SU-DHL-6 (cell line): ENCODE measurements at regions not wholly inside any gene's neighbourhood (a gene's known extent, or its start where the extent isn't known, plus 50 kb on each side); places are given as distances from the start of the nearest gene placed in this dataset.

Source experiments
- H2AFZ ChIP-seq: fragments of 200-600 bp; sonication (generic); 2 replicates; pipeline ENCODE4 v1.6.1; 2014; ENCODE audit warnings: low read depth, mild to moderate bottlenecking, moderate library complexity, mixed read lengths, antibody characterized with exemption, low read length; ENCODE audit not compliant: severe bottlenecking
- H3F3A ChIP-seq: fragments of 200-600 bp; shearing (Covaris generic); 2 replicates; pipeline ENCODE4 v1.6.0; 2016; ENCODE audit warnings: antibody characterized with exemption, mild to moderate bottlenecking; ENCODE audit not compliant: insufficient read depth
- H3K27ac ChIP-seq: fragments of 200-600 bp; sonication (generic); 2 replicates; pipeline ENCODE4 v1.5.1; 2016; ENCODE audit warnings: low read depth, mild to moderate bottlenecking, low read length, moderate library complexity, mixed read lengths
- H3K27me3 ChIP-seq: fragments of 200-600 bp; sonication (generic), shearing (Covaris generic); 2 replicates; pipeline ENCODE4 v1.6.0; 2014; ENCODE audit warnings: mild to moderate bottlenecking, low read length
- H3K36me3 ChIP-seq: fragments of 200-600 bp; sonication (generic); 2 replicates; pipeline ENCODE4 v1.6.1; 2014; ENCODE audit warnings: mild to moderate bottlenecking, low read length, mixed read lengths
- H3K4me2 ChIP-seq: fragments of 300-600, 200-600 bp; shearing (Covaris generic), sonication (generic); 2 replicates; pipeline ENCODE4 v1.6.0; 2014; ENCODE audit warnings: low read length, low read depth, mild to moderate bottlenecking; ENCODE audit not compliant: poor library complexity, severe bottlenecking
- H3K4me3 ChIP-seq: fragments of 200-600 bp; sonication (generic); 2 replicates; pipeline ENCODE4 v1.5.1; 2014; ENCODE audit warnings: antibody characterized with exemption, low read length, mild to moderate bottlenecking, mixed read lengths; ENCODE audit not compliant: insufficient read depth, poor library complexity, severe bottlenecking
- H3K79me2 ChIP-seq: fragments of 200-600 bp; sonication (generic); 2 replicates; pipeline ENCODE4 v1.6.1; 2014; ENCODE audit warnings: mild to moderate bottlenecking, low read length, moderate library complexity; ENCODE audit not compliant: insufficient read depth
- H3K9ac ChIP-seq: fragments of 200-600 bp; sonication (generic); 2 replicates; pipeline ENCODE4 v1.7.0; 2014; ENCODE audit warnings: mild to moderate bottlenecking, low read length
- H3K9me2 ChIP-seq: fragments of 200-600 bp; sonication (generic); replicated peaks from 2 replicates; pipeline ENCODE4 v1.6.1; 2014; ENCODE audit warnings: low read length; ENCODE audit not compliant: insufficient read depth
- H3K9me3 ChIP-seq: fragments of 200-600 bp; sonication (generic); 2 replicates; pipeline ENCODE4 v1.6.1; 2014; ENCODE audit warnings: low read length, mixed read lengths; ENCODE audit not compliant: insufficient read depth
- H4K20me1 ChIP-seq: fragments of 200-600 bp; sonication (generic); 2 replicates; pipeline ENCODE4 v1.6.1; 2014; ENCODE audit warnings: low read depth, mild to moderate bottlenecking, antibody characterized with exemption, low read length, moderate library complexity, mixed read lengths
- CTCF ChIP-seq: fragments of 200-600 bp; sonication (generic); IDR thresholded peaks from one replicate; pipeline ENCODE4 v1.5.1; 2017; ENCODE audit warnings: antibody characterized with exemption, mild to moderate bottlenecking, low read length, moderate library complexity; ENCODE audit not compliant: insufficient read depth, poor library complexity, severe bottlenecking
- EZH2phosphoT487 ChIP-seq: fragments of 200-600 bp; sonication (generic), shearing (Covaris generic); conservative IDR thresholded peaks from 2 replicates; pipeline ENCODE4 v1.6.1; 2018; ENCODE audit warnings: mild to moderate bottlenecking, antibody characterized with exemption, low read length, moderate library complexity, mixed read lengths

GRCh38 chr14:85441909-85442643, 87.9 kb upstream of the FLRT2 start:
- no peak overlapping the region for H3K27ac ChIP-seq
- H3K4me2 ChIP-seq, result no peak overlapping the region
- H3K79me2 ChIP-seq, result no peaks in the 10 kb centered on the region
- no peaks in the 10 kb centered on the region for H3K36me3 ChIP-seq
- no peak for TF ChIP-seq EZH2phosphoT487
- no peak for TF ChIP-seq CTCF
- no peaks in the 10 kb centered on the region for H4K20me1 ChIP-seq
- no peak overlapping the region for H2AFZ ChIP-seq
- no peaks in the 10 kb centered on the region for H3F3A ChIP-seq
- no peaks in the 10 kb centered on the region for H3K27me3 ChIP-seq
- no peaks in the 10 kb centered on the region for H3K9me2 ChIP-seq
- no peaks in the 10 kb centered on the region for H3K9me3 ChIP-seq
- H3K9ac ChIP-seq, result no peak overlapping the region
- no peak overlapping the region for H3K4me3 ChIP-seq

- H4K20me1 ChIP-seq, result no peaks in the 10 kb centered on the region
- H3K4me2 ChIP-seq, result no peak overlapping the region
- no peak overlapping the region for H3K9ac ChIP-seq
- no peaks in the 10 kb centered on the region for H3K9me3 ChIP-seq
- H2AFZ ChIP-seq, result no peak overlapping the region
- no peaks in the 10 kb centered on the region for H3K79me2 ChIP-seq
- TF ChIP-seq CTCF (no peak), EZH2phosphoT487 (no peak)
- H3K36me3 ChIP-seq, result no peaks in the 10 kb centered on the region
- H3K9me2 ChIP-seq, result no peaks in the 10 kb centered on the region
- H3K4me3 ChIP-seq, result no peak overlapping the region
- H3K27ac ChIP-seq, result no peak overlapping the region
- no peaks in the 10 kb centered on the region for H3K27me3 ChIP-seq
- H3F3A ChIP-seq, result no peaks in the 10 kb centered on the region
Measured at GRCh38 chr14:85442996-85443395, 86.9 kb upstream of the FLRT2 start.

- Histone ChIP-seq H3F3A (no peaks in the 10 kb centered on the region), H3K9ac (no peak overlapping the region), H3K4me3 (no peak overlapping the region), H3K79me2 (no peaks in the 10 kb centered on the region), H4K20me1 (no peaks in the 10 kb centered on the region), H3K36me3 (no peaks in the 10 kb centered on the region), H3K4me2 (no peak overlapping the region), H3K9me3 (no peaks in the 10 kb centered on the region), H3K27ac (no peak overlapping the region), H3K27me3 (no peaks in the 10 kb centered on the region), H3K9me2 (no peaks in the 10 kb centered on the region), H2AFZ (no peak overlapping the region)
- TF ChIP-seq CTCF, result no peak
- TF ChIP-seq EZH2phosphoT487, result no peak
Measured at GRCh38 chr14:85444635-85445034, 85.3 kb upstream of the FLRT2 start.
